KOPT-K1 (cell line): ENCODE measurements at regions not wholly inside any gene's neighbourhood (a gene's known extent, or its start where the extent isn't known, plus 50 kb on each side); places are given as distances from the start of the nearest gene placed in this dataset.

Experiments used
- H3K27ac ChIP-seq: fragments of 200-600 bp; sonication (generic); 2 replicates; pipeline ENCODE4 v1.5.1; 2016; ENCODE audit warnings: antibody characterized with exemption, mild to moderate bottlenecking, low read depth, low read length; ENCODE audit not compliant: poor library complexity, severe bottlenecking
- H3K36me3 ChIP-seq: fragments of 200-600 bp; sonication (generic); 2 replicates; pipeline ENCODE4 v1.5.1; 2017; ENCODE audit warnings: antibody characterized with exemption, mild to moderate bottlenecking, low read length, moderate library complexity; ENCODE audit not compliant: insufficient read depth
- H3K9me3 ChIP-seq: fragments of 200-600 bp; sonication (generic); 2 replicates; pipeline ENCODE4 v1.5.1; 2017; ENCODE audit warnings: antibody characterized with exemption, low read length, mild to moderate bottlenecking; ENCODE audit not compliant: insufficient read depth, poor library complexity, severe bottlenecking

DNA sequence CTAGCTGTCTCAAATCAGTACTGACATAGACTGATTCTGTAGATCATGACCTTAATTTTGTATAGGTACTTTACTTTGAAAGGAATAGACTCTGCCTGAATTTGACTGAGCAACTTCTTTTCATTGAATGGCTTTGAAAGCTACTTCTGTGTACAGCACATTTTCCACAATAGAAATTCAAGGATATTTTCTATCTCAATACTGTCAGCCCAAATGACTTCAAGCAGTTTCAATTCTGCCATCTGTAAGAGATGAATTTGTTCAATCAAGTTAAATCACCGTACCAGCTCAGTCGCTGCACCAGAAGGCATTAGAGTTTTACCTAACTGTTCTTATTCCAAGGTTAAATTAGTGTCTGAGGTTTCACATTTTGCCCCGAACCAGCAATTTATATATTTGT, 107.0 kb upstream of the EYS start:
- H3K9me3 ChIP-seq: no peaks in the 10 kb centered on the region
- no peak overlapping the region for H3K27ac ChIP-seq
- no peaks in the 10 kb centered on the region for H3K36me3 ChIP-seq

DNA sequence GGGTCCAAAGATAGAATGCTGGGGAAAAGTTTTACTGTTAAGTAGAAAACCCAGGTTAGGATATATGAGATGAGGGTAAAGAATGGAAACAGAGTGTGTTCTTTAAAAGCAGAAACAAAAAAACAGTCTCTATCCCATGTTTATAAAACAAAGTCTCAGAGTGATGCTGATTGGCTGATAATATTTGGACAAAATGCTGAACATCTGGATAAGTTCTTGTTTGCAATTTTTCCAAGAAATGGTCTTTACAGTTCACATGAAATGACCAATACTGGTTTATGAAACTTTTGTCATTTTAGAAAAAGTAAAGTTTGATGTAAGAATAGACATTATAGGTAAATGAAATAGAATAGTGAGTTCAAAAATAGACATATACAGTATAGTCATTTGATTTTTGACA, 96.2 kb upstream of the EYS start:
- Histone ChIP-seq H3K36me3 (no peaks in the 10 kb centered on the region), H3K27ac (no peak overlapping the region), H3K9me3 (no peaks in the 10 kb centered on the region)

DNA sequence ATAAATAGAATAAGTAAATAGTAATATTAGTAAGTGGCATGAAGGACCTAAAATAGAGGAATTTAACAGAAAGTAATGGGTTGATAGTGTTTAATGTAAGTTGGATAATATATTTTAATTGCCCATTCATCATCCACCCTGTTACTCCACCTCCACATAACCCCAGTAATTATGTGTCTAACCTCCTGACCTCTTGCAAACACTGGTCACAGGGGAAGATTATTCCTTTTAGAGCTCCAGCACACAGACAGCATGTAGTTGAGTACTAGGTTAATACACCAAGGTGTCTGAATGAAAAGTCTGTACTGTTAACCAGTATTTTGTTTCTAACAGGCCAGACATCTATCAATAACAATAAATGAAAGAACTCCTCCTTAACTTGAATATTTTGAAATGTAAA, 92.4 kb upstream of the EYS start:
- no peaks in the 10 kb centered on the region for H3K9me3 ChIP-seq
- H3K36me3 ChIP-seq: no peaks in the 10 kb centered on the region
- no peak overlapping the region for H3K27ac ChIP-seq

DNA sequence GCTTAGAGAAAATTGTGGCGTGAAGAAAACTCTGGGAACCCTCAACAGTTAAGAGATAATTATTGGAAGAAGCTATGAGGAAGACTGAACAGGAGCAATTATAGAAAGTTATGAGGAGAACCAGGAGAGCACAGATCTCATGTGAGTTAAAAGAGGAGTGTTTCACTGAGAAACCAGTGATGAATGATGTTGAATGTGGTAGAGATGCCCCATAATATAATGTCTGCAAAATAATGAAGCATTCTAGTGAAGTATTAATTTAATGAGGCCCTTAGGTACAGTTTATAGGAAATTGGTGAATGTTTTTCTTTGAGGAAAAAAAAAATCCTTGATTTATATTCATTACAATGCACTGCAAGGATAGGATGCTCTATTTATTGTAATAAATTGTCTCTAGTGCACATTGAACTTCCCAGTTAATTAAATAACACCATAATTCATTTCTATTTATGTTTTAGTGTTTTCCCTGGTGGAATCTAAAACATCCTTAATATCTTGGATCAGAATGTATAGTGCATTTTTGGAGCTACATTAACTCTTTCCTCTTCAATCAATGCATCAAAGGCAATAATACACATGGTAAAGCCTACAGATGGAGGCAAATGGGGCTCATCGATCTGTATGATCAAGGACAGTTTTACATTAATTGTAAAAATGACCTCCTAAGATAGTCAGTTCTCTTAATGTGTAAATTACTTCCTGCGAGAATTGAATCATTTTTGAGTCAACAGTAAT, 91.4 kb upstream of the EYS start:
- Histone ChIP-seq H3K9me3 (no peaks in the 10 kb centered on the region), H3K27ac (no peak overlapping the region)

DNA sequence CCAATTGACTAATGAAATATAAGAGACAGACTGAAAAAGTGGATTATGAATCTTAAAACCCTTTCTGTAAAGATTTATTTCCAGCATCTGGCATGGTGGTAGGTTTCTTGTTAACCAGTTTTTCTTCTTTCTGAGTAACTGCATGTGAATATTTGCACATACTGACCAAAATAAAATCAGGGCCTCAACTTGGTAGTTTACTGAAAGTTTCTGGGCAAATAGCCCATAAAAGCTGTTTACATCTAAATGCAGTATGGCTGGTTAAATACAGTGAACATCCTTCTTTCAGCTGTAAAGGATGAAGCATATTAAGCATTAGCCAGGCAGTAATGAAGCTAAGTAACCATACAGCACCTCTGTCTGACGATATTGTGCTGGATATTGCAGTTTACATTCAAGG, 83.6 kb upstream of the EYS start:
- Histone ChIP-seq H3K9me3 (no peaks in the 10 kb centered on the region), H3K27ac (no peak overlapping the region), H3K36me3 (no peaks in the 10 kb centered on the region)

More for the DNA sequence above, 91.4 kb upstream of the EYS start:
- H3K36me3 ChIP-seq: no peaks in the 10 kb centered on the region

DNA sequence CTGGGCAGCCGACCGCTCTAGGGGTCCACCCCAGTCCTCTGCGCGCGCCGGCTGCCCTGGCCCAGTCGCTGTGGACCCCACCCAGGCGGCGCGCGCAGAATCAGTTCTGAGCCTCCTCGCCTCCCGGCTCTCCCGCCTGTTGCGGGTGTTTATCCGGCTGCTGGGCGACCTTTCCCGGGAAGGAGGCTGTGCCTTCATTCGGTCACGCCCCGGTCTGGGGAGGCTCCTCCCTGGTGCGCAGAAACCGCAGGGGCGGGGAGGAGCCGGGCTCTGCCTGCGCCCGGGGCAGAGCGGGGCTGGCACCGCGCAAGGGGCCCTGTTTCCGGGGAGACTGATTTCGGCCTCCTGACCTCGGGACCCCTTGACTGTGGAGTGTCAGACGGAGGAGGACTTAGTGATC, 80.8 kb upstream of the EYS start:
- no peaks in the 10 kb centered on the region for H3K36me3 ChIP-seq
- H3K9me3 ChIP-seq: no peaks in the 10 kb centered on the region
- H3K27ac ChIP-seq: no peak overlapping the region

DNA sequence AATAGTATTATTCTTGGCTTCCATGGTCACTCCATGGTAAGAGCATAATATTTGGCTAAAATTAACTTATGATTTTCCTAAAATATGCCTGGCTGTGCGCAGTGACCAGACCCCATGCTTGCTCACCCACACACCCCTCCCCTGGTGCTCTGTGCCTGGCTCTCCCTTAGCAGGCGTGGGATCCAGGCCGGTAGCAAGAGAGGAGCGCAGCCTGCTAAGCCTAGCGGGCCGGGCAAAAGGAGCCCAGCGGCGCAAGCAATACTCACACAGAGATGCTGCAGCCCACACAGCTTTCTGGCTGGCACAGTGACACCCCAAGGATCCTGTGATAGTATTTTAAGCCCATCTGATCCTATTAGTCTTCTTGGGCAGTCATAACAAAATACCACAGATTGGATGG, 79.8 kb upstream of the EYS start:
- no peaks in the 10 kb centered on the region for H3K9me3 ChIP-seq
- no peaks in the 10 kb centered on the region for H3K36me3 ChIP-seq
- no peak overlapping the region for H3K27ac ChIP-seq

DNA sequence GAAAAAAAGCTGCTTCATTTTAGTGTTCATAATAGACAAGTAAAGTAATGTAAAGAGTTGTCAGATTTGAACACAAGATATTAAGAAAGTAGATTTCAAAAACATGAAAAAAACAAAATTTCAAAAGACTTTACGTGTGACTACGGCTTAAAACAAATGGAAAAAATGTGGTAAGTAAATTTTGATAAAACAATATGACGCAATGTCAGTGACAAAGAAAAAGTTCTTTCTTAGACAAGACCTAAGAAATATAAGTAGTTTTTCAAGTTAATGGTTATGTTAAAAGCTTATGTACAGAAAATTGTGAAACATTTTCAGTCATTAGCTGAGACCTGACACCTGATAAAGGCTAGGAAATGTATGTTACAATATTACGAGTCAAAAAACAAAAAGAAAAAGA, 73.7 kb upstream of the EYS start:
- Histone ChIP-seq H3K27ac (no peak overlapping the region), H3K9me3 (no peaks in the 10 kb centered on the region), H3K36me3 (no peaks in the 10 kb centered on the region)

DNA sequence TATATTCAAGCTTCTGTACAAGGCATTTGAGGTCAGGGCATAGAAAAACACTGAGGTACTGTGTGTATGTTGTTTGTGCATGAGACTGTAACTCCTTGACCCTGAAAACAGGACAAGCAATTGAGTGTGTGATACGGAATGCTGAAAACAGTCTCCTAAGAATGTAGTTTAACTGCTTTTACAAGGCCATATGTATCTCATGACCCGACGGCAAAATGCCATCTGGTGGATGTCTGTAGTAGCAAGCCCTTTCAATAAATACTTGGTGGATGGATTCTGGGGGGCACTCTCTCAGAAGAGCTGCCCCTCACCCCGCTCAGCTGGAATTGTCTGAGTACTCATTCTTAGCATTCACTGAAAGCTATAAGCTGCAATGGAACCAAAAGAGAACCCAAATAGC, 69.3 kb upstream of the EYS start:
- H3K9me3 ChIP-seq: no peaks in the 10 kb centered on the region
- H3K36me3 ChIP-seq: no peaks in the 10 kb centered on the region
- H3K27ac ChIP-seq: no peak overlapping the region

DNA sequence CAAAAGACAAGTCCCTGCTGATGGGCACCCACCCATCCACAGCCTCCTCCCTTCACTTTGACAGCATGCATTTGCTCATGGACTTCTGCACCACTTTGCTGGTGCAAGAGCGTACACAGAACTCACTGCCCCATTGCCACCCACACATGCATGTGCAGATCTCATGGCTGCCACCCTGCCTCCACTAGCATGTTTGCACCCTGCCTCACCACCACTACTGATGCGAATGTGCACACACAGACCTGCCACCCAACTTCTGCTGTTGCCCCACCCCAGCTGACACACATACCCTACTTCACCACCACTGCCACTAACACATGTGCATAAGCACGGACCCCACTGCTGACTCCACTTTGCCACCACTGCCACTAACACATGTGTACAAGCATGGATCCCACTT, 64.9 kb upstream of the EYS start:
- Histone ChIP-seq H3K9me3 (no peaks in the 10 kb centered on the region), H3K27ac (no peak overlapping the region), H3K36me3 (no peaks in the 10 kb centered on the region)

DNA sequence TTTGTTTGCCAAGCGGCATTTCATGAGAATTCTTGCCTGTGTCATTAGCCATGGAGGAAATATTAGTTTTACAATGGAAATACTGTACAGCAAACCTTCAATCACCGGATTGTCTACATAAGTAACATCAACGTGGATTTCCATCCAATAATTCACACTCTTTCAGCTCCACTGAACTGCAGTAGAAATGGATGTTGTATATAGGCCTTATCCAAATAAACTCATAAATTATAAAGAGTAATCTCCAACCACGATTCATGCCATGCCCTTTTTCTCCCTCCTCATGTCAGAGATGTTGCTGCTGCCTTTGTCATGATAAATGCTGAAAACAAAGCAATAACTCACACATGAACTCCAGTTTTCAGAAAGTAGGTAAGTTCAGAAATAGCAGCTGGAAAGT, 54.9 kb upstream of the EYS start:
- H3K9me3 ChIP-seq: no peaks in the 10 kb centered on the region

DNA sequence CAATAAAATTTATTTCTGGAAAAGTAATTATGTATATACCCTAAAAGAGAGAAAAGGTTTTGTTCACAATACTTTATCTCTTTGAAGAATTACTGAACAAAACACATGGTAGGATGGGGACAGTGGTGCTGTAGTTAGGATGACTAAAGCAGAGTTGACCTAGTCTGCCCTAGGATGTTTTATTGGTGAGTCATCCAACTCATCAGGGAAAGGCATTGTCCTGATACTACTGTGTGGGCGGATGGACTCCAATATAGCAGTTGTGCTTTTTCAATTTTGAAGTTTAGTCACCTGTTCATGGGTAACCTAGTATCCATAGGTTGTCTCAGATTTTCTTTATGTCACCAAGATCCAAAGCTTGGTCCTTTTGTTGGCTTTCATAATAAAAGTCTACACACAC, 53.3 kb upstream of the EYS start:
- no peak overlapping the region for H3K27ac ChIP-seq
- no peaks in the 10 kb centered on the region for H3K9me3 ChIP-seq
- H3K36me3 ChIP-seq: no peaks in the 10 kb centered on the region

More for the DNA sequence above, 54.9 kb upstream of the EYS start:
- Histone ChIP-seq H3K36me3 (no peaks in the 10 kb centered on the region), H3K27ac (no peak overlapping the region)
